ENCODE measurements at regions not wholly inside any gene's neighbourhood (a gene's known extent, or its start where the extent isn't known, plus 50 kb on each side); places are given as distances from the start of the nearest gene placed in this dataset.

DNA sequence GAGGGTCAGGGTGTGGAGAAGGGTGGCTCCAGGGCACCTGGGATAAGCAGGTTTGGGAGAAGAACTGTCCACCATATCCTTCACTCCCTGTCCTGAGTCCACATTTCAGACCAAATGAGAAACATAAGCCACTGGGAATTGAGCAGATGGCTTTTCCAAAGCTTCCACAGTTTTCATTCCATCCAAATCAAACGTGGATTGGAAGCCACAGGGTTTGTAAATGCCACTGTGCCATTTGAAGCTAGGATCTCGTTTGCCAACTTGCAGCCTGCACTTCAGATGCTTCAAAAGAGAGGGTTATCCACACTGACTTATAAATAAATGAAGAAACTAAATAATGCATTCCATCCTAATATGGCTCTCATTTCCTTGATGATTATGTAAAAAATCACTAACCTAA, 81.5 kb downstream of the UQCRFS1 start:
- Histone ChIP-seq H3K9ac (replicated peaks; ENCODE audit: extremely low read depth, insufficient read depth, low read length) (no peak overlapping the region), H3K4me3 (replicated peaks in 1 of 3; ENCODE audit: insufficient read depth in 1 of 3, low read depth in 1 of 3, low read length in 3 of 3) (no peak overlapping the region), H3K27me3 (ENCODE audit: control insufficient read depth in 2 of 2, insufficient read depth in 2 of 2, low read length in 2 of 2) (no peaks in the 10 kb centered on the region), H3K4me1 (ENCODE audit: control insufficient read depth, extremely low read depth, insufficient read depth, low read length) (no peaks in the 10 kb centered on the region), H3K4me2 (ENCODE audit: insufficient read depth, low read length) (no peak overlapping the region), H2AFZ (ENCODE audit: low read depth, low read length) (no peak overlapping the region), H3K79me2 (ENCODE audit: control insufficient read depth, insufficient read depth, low read length) (no peaks in the 10 kb centered on the region), H3K36me3 (ENCODE audit: control insufficient read depth in 2 of 2, extremely low read depth in 1 of 2, insufficient read depth in 2 of 2, low read length in 2 of 2) (no peaks in the 10 kb centered on the region), H4K20me1 (replicated peaks; ENCODE audit: control insufficient read depth, extremely low read depth, insufficient read depth, low read length) (no peaks in the 10 kb centered on the region), H3K9me3 (replicated peaks; ENCODE audit: control insufficient read depth, insufficient read depth, low read length) (peaks cover 3% of the 10 kb centered on the region), H3K9me1 (replicated peaks; ENCODE audit: control insufficient read depth, extremely low read depth, insufficient read depth, low read length) (no peaks in the 10 kb centered on the region), H3K27ac (ENCODE audit: insufficient read depth, low read depth, low read length) (no peak overlapping the region)
- no peak for FAIRE-seq
- TF ChIP-seq, protein P1, sequence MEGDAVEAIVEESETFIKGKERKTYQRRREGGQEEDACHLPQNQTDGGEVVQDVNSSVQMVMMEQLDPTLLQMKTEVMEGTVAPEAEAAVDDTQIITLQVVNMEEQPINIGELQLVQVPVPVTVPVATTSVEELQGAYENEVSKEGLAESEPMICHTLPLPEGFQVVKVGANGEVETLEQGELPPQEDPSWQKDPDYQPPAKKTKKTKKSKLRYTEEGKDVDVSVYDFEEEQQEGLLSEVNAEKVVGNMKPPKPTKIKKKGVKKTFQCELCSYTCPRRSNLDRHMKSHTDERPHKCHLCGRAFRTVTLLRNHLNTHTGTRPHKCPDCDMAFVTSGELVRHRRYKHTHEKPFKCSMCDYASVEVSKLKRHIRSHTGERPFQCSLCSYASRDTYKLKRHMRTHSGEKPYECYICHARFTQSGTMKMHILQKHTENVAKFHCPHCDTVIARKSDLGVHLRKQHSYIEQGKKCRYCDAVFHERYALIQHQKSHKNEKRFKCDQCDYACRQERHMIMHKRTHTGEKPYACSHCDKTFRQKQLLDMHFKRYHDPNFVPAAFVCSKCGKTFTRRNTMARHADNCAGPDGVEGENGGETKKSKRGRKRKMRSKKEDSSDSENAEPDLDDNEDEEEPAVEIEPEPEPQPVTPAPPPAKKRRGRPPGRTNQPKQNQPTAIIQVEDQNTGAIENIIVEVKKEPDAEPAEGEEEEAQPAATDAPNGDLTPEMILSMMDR (IDR thresholded peaks at IDR 0.05; ENCODE audit: extremely low read depth in 1 of 2, insufficient read depth in 1 of 2, low read depth in 1 of 2, low read length in 2 of 2), result no peak
- TF ChIP-seq JUN (IDR thresholded peaks at IDR 0.05; ENCODE audit: borderline replicate concordance, insufficient read depth, insufficient read length, low read depth) (no peak), EZH2 (IDR thresholded peaks at IDR 0.05; ENCODE audit: borderline replicate concordance, low read depth, low read length, severe bottlenecking) (no peak), POLR2AphosphoS5 (IDR thresholded peaks at IDR 0.05; ENCODE audit: insufficient read depth, low read depth, low read length) (no peak), POLR2A (IDR thresholded peaks at IDR 0.05; ENCODE audit: low read depth, low read length) (no peak), MYC (IDR thresholded peaks at IDR 0.05; ENCODE audit: low read depth, low read length) (no peak), FOS (IDR thresholded peaks at IDR 0.05; ENCODE audit: borderline replicate concordance, insufficient read depth, low read length) (no peak), GATA2 (IDR thresholded peaks at IDR 0.05; ENCODE audit: insufficient read depth, insufficient read length, low read depth, low read length) (no peak)
- TF ChIP-seq, protein P2, sequence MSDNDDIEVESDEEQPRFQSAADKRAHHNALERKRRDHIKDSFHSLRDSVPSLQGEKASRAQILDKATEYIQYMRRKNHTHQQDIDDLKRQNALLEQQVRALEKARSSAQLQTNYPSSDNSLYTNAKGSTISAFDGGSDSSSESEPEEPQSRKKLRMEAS (IDR thresholded peaks at IDR 0.05; ENCODE audit: insufficient read depth, insufficient read length), result no peak
- ChIA-PET POLR2A (no interaction called here), CTCF (no interaction called here)
- no peak for DNase-seq (ENCODE audit: low read depth, low spot score)
- intact Hi-C loops (cut with micrococcal nuclease), result no loop called here
- no TSS peak for BruUV-seq (replicated peaks)
- dilution Hi-C loops (cut with MboI; ENCODE audit: extremely low pct_ligation_motif_present, low sequenced_read_pairs), result no loop called here

All from endothelial cell of umbilical vein (primary cell).